ENCODE measurements at regions not wholly inside any gene's neighbourhood (a gene's known extent, or its start where the extent isn't known, plus 50 kb on each side); places are given as distances from the start of the nearest gene placed in this dataset.

- Histone ChIP-seq H3K4me1 (replicated peaks; ENCODE audit: insufficient read depth) (no peaks in the 10 kb centered on the region), H4K20me1 (ENCODE audit: insufficient read depth) (no peaks in the 10 kb centered on the region), H3K79me2 (ENCODE audit: low read depth) (no peaks in the 10 kb centered on the region), H3K4me2 (no peak overlapping the region), H3K36me3 (ENCODE audit: low read depth) (no peaks in the 10 kb centered on the region), H2AFZ (no peak overlapping the region), H3K27me3 (ENCODE audit: insufficient read depth, low read depth) (peaks cover 45% of the 10 kb centered on the region), H3F3A (ENCODE audit: insufficient read depth, low read depth) (no peaks in the 10 kb centered on the region), H3K27ac (no peak overlapping the region), H3K9me2 (ENCODE audit: insufficient read depth) (no peaks in the 10 kb centered on the region), H3K9me3 (ENCODE audit: insufficient read depth, low read depth) (no peaks in the 10 kb centered on the region), H3K4me3 (no peak overlapping the region)
- DNase-seq: no peak
- ChIA-PET CTCF (no interaction called here), POLR2A (ENCODE audit: unreplicated experiment) (no interaction called here)
- BruUV-seq (replicated peaks): no TSS peak
- intact Hi-C loops (cut with micrococcal nuclease; ENCODE audit: unreplicated experiment): no loop called here
- TF ChIP-seq EZH2 (IDR thresholded peaks at IDR 0.05; ENCODE audit: low read depth): no peak
- TF ChIP-seq, protein P1, sequence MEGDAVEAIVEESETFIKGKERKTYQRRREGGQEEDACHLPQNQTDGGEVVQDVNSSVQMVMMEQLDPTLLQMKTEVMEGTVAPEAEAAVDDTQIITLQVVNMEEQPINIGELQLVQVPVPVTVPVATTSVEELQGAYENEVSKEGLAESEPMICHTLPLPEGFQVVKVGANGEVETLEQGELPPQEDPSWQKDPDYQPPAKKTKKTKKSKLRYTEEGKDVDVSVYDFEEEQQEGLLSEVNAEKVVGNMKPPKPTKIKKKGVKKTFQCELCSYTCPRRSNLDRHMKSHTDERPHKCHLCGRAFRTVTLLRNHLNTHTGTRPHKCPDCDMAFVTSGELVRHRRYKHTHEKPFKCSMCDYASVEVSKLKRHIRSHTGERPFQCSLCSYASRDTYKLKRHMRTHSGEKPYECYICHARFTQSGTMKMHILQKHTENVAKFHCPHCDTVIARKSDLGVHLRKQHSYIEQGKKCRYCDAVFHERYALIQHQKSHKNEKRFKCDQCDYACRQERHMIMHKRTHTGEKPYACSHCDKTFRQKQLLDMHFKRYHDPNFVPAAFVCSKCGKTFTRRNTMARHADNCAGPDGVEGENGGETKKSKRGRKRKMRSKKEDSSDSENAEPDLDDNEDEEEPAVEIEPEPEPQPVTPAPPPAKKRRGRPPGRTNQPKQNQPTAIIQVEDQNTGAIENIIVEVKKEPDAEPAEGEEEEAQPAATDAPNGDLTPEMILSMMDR (conservative IDR thresholded peaks at IDR 0.05): no peak
Measured at GRCh38 chr11:113549061-113549460, 73.9 kb upstream of the DRD2 start.

- Histone ChIP-seq H3K4me3 (no peak overlapping the region), H3K36me3 (ENCODE audit: low read depth) (no peaks in the 10 kb centered on the region), H3K9me2 (ENCODE audit: insufficient read depth) (no peaks in the 10 kb centered on the region), H3K79me2 (ENCODE audit: low read depth) (no peaks in the 10 kb centered on the region), H3K9me3 (ENCODE audit: insufficient read depth, low read depth) (no peaks in the 10 kb centered on the region), H3K4me1 (replicated peaks; ENCODE audit: insufficient read depth) (no peaks in the 10 kb centered on the region), H3K4me2 (no peak overlapping the region), H3F3A (ENCODE audit: insufficient read depth, low read depth) (no peaks in the 10 kb centered on the region), H3K27me3 (ENCODE audit: insufficient read depth, low read depth) (peaks cover 48% of the 10 kb centered on the region), H3K27ac (no peak overlapping the region), H2AFZ (no peak overlapping the region), H4K20me1 (ENCODE audit: insufficient read depth) (no peaks in the 10 kb centered on the region)
- no peak for TF ChIP-seq EZH2 (IDR thresholded peaks at IDR 0.05; ENCODE audit: low read depth)
- TF ChIP-seq, protein P1 (conservative IDR thresholded peaks at IDR 0.05): no peak
- BruUV-seq (replicated peaks): no TSS peak
- no peak for DNase-seq
- intact Hi-C loops (cut with micrococcal nuclease; ENCODE audit: unreplicated experiment): no loop called here
- CTCF ChIA-PET: no interaction called here
- POLR2A ChIA-PET (ENCODE audit: unreplicated experiment): no interaction called here
Measured at GRCh38 chr11:113547739-113548138, 72.5 kb upstream of the DRD2 start.

- no peak for DNase-seq
- Histone ChIP-seq H2AFZ (no peak overlapping the region), H3K27ac (no peak overlapping the region), H3K36me3 (ENCODE audit: low read depth) (no peaks in the 10 kb centered on the region), H3F3A (ENCODE audit: insufficient read depth, low read depth) (no peaks in the 10 kb centered on the region), H3K4me2 (no peak overlapping the region), H3K9me2 (ENCODE audit: insufficient read depth) (no peaks in the 10 kb centered on the region), H3K9me3 (ENCODE audit: insufficient read depth, low read depth) (no peaks in the 10 kb centered on the region), H3K4me3 (no peak overlapping the region), H3K27me3 (ENCODE audit: insufficient read depth, low read depth) (peaks cover 47% of the 10 kb centered on the region), H4K20me1 (ENCODE audit: insufficient read depth) (no peaks in the 10 kb centered on the region), H3K79me2 (ENCODE audit: low read depth) (no peaks in the 10 kb centered on the region), H3K4me1 (replicated peaks; ENCODE audit: insufficient read depth) (no peaks in the 10 kb centered on the region)
- ChIA-PET POLR2A (ENCODE audit: unreplicated experiment) (no interaction called here), CTCF (no interaction called here)
- TF ChIP-seq EZH2 (IDR thresholded peaks at IDR 0.05; ENCODE audit: low read depth): no peak
- TF ChIP-seq, protein P1 (conservative IDR thresholded peaks at IDR 0.05): no peak
- intact Hi-C loops (cut with micrococcal nuclease; ENCODE audit: unreplicated experiment): no loop called here
- no TSS peak for BruUV-seq (replicated peaks)
Measured at GRCh38 chr11:113546757-113547507, 71.7 kb upstream of the DRD2 start.
